Germinal center (tissue), 1 donor: ENCODE measurements at regions not wholly inside any gene's neighbourhood (a gene's known extent, or its start where the extent isn't known, plus 50 kb on each side); places are given as distances from the start of the nearest gene placed in this dataset.

Source experiments
- DNase-seq: peaks from one replicate; pipeline ENCODE4 v3.0.0; 2012; ENCODE audit warnings: mixed read lengths, low spot score

DNA sequence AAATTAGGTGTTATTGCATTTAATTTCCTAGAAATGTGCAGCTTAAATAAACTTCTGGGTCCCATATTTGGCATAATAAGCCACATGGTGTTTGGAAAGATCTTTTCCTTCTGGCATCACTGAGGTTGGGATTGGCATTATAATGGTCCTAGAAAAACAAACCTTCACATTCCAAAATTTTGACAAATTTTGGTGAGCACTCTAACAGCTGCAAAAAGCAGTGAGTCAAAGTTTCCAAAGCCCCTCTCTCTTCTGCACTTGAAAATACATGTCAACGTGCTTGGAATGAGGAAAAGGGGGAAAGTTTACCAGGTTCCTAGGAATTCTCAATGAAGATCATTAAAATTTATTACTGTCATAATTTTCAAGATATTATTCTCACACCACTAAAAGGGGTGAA is 77.8 kb upstream of the STK17B start:
- no peak for DNase-seq

DNA sequence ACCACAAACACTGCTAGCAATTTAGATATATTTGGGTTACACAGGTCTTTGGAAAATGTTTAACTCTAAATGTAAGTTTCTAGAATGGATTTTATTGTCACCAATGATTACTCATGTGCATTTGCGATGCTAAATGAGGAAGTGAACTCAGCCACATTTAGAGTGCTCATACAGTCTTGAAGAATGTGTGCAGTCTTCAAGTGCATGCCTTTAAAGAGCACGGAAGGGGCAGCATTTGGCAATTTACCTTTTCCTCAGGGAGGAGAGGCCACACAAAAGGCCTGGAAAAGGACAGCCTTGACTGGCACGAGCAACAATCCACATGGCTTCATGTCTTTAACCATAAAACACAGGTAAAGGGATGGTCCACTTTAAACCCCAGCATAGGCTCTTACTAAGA is 78.5 kb upstream of the STK17B start:
- DNase-seq, result no peak

DNA sequence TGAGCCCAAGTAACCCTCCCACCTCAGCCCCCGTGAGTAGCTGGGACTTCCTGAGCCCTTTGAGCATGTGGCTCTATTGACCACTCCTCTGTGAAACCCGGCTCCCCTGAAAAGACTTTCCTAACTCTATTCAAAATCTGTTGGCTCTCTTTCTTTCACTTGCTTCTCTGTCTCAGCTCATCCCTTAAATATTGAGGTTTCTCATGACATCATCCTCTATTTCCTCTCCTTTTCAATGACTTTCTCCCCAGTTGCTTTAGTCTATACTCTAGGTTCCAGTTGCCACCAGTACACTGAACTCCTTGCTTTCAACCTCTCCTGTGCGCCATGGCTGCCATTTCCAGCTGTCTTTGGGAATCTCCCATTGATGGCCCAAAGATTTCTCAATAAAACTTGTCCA is 79.8 kb upstream of the STK17B start:
- no peak for DNase-seq

DNA sequence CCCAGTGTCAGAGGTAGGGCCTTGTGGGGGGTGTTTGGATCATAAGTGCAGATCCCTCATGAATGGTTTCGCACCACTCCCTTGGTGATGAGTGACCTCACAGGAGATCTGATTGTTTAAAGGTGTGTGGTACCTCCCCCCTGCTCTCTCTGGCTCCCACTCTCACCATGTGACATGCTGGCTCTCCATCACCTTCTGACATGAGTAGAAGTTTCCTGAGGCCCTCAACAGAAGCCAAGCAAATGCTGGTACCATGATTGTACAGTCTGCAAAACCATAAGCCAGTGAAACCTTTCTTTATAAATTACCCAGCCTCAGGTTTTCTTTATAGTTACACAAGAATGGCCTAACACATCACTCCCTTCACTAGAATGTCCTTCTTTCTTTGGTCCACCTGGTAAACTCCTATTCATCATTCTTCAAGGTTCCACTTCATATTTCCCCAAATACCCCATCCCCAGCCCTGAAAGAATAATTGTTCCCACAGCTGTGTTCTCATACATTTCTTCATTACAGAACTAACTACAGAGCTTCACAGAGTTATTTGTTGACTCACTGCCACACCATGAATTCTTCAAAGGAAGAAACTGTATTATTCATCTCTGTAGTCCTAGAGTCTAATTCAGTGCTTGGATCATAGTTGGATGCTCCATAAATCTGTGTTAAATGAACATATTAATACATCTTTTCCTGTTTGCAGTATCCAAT is 81.2 kb upstream of the STK17B start:
- no peak for DNase-seq

DNA sequence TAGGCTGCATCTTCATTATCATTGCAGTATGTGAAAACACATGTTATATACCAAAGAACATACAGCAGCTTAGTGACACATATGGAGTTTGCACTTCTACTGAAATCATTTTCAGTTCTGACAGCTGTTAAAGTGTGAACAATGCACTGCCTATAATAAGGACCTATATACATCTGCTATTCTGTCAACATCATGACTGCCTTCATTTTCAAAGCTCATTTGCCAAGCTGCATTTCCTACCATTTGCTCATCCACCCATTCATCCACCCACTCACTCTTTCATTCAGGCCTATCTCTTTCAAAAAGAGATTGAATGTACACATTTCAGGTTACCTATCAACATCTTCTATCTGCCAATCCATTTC is 81.7 kb upstream of the STK17B start:
- DNase-seq, result no peak

DNA sequence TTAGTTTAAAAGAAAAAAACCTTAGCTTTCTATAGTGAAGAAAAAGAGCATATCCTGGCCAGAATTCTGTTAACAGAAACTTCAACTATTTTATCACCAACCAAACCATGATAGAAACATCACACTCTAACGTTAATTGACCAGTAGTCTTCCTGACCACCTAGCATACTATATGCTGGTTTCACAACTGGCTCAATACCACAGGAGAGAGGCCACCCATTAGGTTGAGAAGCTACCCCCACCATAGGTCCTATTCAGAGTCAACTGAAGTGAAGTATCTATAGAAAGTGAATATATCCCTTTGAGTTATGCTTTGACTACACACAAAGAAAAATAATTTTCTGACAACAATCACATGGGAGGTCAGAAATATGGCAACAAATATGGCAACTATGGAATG is 85.2 kb upstream of the STK17B start:
- DNase-seq, result no peak

DNA sequence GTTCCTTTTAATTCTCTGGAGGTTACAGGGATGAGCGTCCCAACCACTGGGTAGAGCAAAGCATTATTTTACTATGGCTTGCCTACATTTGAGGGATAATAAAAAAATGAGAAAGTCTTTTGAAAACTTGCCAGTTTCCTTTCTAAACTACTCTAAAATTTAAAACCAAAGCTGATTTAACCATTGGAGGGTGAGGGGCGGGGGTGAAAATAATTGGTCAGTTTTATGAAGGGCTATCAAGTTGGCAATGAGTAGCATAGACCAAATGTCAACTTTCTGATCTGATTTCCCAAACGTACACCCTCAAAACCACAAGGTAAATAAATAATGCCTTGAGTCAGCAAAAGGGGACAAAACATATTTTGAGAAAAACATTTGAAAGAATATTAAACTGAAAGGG is 85.7 kb upstream of the STK17B start:
- DNase-seq, result no peak

DNA sequence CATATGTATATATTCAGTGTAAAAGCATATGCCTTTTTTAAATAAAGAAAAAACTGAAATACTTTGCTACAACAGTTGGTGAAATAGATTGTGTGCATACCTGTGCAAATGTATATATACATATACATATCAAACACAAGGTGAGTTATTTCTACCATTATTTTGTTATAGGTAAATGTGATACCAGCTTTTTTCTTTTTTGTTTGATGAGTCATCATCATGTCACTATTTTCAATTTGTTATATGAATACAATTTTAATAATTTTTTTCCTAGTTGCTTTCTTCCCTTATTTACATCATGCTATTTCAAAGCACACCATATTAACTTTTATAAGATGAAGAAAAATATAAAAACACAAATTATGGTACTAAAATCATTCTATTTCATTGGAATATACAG is 87.0 kb upstream of the STK17B start:
- DNase-seq, result no peak

DNA sequence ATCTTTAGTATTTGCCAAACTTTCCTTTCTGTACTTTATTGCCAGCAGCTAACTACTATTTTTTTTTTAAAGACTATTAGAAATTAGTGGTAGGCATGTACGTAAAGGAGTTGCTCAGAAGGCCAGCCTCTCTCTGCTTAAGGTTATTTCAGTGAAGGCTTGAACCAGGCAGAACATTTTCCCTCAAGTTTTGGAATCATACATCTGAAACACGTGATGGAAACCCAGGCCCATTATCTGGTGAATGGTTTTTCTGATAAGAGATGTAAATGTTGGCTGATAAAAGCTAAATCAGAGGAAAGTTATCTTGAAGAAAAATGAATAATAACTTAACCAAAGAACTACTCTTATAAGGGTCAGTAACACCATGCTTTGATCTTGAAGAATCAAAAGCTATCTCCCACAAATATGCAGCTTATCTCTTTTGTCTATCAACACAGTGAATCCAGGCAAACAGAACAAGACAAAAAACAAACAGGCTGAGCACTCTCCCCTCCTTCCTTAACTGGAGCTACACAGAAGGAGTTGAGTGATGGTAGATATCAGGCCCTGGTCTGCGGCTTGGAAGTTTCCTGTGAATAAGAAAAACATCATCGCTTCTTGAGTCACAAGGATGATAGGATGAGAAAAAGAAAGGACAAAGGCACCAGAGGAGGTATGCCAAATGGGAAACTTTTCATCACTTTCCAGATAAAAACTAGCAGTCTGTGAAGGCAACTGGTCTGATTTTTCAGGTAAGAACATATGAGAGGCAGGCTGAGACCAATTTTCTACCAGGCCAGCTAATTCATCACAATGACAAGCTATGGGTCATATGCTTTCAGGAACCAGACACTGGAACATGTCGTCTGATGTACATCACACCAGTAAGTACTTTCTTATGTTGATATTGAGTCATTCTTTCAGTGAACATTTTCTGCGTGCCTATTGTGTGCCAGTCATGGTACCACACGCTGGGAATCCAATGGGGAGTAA is 88.4 kb upstream of the STK17B start:
- DNase-seq, result no peak

DNA sequence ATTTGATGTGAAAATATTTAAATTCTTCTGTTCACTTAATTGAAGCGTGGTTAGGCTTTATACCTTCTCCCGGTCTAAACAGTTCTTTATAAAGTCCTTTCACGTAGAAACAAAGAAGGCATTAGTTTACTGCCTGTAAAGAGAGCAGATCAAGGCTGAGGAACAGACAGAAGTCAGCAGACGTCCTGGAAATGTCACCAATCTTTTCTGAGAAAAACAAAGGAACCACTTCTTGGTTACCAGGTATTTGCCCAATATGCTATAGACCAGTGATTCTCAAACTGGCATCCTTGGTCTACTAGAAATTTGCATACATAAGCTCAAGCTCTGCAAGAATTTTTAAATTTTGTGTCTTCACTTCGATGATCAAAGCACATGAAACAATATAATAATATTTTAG is 89.2 kb upstream of the STK17B start:
- DNase-seq, result no peak

DNA sequence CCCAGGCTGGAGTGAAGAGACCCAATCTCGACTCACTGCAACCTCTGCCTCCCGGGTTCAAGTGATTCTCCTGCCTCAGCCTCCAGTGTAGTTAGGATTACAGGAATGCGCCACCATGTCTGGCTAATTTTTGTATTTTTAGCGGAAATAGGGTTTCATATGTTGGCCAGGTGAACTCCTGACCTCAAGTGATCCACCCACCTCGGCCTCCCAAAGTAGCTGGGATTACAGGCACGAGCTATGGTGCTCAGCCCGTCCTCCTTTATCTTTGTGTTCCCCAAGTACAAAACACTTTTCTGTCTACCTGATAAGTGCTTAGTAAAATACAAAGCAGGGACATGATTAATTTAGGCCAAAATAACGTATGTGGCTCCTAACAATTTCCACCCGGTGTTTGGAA is 91.2 kb upstream of the STK17B start:
- no peak for DNase-seq

DNA sequence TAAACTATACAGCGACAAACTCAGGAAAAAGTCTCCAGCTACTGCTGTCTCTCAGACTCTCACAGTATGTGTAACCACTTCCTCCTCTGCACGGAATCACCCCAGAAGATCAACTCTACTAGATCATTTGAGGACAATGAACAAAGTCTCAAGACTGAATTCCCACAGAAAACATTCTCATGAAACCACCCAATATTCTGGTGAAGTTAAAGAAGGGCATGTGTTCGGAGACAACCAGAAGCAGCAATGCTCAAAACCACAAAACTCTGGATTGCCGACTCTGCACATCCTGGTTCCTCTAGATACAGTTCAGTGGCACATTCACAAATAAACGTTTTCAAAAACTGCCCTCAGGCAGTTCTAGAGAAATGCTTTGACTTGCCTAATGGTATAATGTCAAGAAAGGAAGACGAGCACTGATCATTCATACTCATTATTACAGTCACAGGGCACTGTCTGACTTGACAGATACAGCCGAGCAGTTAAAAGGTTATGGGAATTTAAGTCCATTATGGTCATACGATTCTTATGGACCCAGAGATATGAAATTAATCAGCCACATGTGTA is 91.9 kb upstream of the STK17B start:
- no peak for DNase-seq

DNA sequence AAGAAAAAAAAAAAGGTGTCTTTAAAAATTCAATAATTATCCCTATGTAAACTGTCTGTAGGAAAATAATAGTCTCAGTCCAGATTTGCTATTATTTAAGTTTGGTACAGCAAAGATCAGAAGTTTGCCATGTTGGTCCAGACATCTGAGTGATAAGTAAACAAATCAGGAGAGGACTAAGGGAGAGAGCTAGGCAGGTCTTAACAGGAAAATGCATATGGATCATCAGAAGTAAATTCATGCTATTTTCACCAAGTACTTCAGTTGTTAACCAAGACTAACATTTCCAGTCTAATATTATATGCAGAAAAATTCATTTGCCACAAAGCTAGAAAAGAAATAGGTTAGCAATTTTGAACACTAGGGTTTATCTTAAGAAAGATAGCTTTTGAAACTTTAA is 95.0 kb upstream of the STK17B start:
- DNase-seq, result no peak

DNA sequence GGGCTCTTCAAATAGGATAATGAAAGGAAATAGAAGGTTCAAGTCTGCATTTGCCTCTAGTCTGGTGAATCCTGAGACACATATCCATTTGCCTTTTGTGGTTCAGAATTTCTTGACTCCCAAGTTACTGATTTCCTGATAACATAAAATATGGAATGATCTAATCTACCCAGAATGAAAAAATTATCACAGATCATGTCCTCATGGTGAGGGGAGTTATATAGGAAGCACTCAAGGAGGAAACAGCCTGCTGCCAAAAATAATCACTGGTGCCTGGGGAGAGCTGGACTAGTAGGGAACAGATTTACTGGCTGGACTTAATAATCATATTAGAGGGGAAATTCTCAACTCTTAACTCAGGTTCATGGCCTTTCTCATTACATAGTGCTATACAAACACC is 95.5 kb upstream of the STK17B start:
- no peak for DNase-seq

DNA sequence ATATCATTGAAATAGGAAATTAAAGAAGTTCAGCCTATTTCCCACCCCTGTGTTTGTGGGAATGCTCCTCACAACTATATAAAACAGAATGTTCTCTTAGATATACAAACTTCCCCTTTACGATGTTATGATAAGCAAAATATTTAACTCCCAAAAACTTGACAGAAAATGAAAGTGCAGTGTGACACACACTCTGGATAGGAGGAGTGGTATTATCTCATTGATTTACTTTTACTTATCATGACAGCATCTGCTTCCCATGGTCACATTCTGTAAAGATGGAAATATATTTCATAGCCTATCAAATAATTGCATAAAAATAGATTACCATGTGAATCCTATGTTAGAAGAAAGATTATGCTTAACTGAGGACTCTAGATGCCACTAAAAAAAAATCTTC is 96.6 kb upstream of the STK17B start:
- DNase-seq, result no peak

DNA sequence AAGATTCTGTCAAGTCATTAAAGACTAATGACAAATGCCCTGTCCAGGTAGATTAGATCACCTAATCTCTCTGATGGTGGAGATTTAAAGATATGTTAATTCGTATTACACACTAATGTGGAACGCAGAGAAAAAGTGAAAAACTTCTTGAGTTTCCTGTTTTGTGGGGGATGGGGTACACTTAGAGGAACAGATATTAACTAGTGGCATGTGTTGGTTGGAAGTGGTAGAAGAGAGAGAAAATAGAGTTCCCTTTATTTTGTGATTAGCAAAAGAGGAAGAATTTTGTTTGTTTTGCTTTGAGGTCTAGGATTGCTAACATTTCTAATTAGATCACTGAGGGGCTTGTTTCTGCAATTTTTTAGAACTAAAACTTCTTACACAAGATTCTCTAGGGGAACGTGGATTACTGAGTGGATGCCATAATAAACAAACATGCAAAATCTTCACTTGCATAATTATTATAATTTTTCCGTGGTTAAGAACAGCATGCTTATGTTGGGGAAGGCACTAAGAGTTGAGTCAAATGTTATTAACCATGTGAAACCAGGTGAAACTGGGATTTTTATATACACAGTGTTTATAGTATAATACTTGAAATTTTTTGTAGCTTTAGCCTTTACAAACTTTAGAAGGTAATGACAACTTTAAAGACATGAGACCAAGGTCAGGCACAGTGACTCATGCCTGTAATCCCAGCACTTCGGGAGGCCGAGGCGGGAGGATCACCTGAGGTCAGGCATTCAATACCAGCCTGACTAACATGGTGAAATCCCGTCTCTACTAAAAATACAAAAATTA is 97.4 kb upstream of the STK17B start:
- peak; percentile 35 for DNase-seq

DNA sequence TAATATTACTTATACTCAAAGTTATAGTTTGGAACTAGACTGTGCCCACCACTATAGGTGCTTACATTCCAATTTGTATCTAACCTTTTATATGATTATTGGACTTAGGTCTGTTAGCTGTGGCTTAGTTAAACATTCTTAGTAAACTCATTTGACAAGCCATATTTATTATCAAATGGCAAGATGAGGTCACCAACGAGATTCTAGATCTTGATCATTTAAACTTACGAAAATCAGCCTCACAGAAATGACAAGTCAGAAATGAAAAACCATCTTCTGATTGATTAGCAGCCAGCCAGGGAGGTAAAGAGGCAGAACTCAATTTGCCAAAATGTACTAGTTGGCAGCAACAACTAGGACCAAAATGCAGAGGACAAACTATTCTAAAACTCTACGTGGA is 100.4 kb upstream of the STK17B start:
- no peak for DNase-seq

DNA sequence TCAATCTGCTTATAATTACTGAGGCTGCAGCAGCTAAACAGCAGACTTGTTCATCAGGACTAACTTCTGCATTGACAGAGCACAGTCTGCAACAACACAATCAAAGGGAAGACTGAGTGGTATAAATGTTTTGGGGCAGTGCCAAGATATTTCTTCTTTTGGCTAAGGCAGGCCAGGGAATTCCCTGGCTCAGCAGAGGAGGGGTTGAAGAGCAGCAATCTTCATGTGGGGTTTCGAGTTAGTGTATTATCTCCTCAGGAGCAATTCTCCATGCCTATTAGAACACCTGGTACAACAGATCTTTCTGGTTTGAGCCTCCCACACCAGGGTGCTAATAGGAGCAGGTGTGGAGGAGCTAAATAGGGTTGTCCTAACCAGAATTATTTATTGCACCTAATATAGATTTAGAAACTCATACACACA is 103.0 kb upstream of the STK17B start:
- peak; percentile 66 for DNase-seq

DNA sequence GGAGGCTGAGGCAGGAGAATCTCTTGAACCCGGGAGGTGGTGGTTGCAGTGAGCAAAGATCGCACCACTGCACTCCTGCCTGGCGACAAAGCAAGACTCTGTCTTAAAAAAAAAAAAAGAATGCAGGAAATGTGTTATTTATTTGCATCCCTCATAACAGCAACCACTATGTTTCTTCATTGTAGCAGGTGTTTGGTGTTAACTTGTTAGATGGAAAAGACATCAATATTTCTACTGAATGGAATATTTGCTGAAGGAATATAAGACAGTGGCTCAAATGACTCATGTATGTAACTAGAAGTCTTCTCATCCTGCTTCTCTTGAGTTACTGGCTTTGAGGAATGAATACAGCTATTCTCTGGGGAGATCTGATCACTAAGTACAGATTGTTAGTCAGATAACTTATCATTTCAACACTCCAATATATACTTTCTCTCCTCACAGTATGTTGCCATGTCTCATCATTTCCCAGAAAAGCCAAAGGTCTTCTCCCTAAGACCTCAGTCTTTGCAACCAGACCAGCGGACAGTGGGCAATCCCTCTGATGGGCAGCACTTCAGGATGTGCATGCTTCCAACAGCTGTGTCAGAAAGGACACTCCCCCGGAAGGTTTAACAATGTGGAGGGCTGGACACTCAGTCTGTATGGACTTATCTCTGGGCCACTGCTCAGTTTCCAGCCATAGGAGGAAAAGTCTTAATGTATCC is 104.4 kb upstream of the STK17B start:
- peak; percentile 36 for DNase-seq

DNA sequence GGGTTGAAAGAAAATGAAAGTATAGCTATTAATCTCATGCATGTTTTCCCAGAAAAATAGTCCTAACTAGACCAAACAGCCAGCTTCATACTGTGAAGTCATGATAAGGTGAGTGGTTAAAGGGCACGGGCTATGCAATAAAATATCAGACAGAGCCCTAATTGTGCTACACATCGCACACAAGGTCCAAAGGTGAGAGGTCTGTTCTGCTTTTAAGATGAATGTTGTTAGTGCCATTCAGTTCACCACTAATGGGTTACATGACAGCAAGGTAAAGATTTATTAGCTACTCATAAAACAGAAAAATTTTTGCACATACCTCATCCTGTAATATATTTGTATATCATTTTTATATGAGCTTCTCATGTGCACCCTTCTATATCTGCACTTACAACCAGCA is 105.0 kb upstream of the STK17B start:
- DNase-seq, result no peak

DNA sequence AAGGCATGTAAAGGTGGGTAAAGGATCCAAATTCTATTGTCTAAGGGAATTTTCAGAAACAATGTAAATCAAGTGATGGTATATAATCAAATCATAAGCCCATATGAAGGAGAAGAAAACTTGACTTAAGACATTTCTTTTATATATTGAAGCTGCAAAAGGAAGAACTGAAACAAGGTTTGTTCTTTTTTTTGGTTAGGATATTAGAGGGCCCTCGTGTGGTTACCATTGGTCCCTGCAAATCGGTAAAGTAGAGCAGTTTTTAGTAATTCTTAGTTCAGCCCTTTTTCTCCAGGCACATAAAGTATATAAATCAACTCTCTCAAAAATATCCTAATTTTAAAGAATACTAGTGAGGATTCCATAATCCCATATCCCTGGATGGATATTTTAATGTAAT is 105.6 kb upstream of the STK17B start:
- peak; percentile 76 for DNase-seq

DNA sequence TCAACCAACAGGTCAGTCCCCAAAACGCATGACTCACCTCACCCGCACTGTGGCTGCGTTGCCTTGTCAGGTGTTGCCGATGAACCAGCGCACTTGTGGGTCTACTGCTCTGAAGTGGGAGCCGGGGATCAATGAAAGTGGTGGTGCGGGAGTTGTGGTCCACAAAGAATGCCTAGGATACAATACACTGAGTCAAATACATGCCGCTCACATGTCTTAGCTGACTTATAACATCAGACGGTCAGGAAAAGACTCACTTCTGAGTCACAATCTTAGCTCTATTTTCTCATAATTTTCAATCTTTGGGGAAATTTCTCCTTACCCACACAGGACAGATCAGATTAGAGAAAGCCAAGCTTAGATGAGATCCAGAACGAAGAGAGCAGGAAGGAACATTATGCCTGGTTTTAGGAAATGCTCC is 107.1 kb upstream of the STK17B start:
- DNase-seq, result no peak
